CD8-positive, alpha-beta memory T cell (primary cell): ENCODE measurements at regions not wholly inside any gene's neighbourhood (a gene's known extent, or its start where the extent isn't known, plus 50 kb on each side); places are given as distances from the start of the nearest gene placed in this dataset.

Experiments used
- CTCF ChIA-PET: fragments of 350-600 bp; sonication (Branson Sonifier 250); formaldehyde crosslinking; loops from one replicate; lab custom pipeline; 2021; ENCODE audit warnings: antibody characterized with exemption; lab: Charles Lee
- POLR2A ChIA-PET: fragments of 350-600 bp; sonication (Branson Sonifier 250); formaldehyde crosslinking; loops from one replicate; lab custom pipeline; 2021; ENCODE audit warnings: antibody characterized with exemption; lab: Charles Lee
- DNase-seq, 5 donors: peaks; one replicate each; pipeline versions ENCODE4 v3.0.0 to v3.0.0-alpha.2; 2020 to 2022; ENCODE audit warnings: mixed read lengths in 1 of 5
- H3K27ac ChIP-seq: one replicate; pipeline ENCODE4 v1.7.0; 2013; ENCODE audit warnings: low read depth, mild to moderate bottlenecking, low read length, moderate library complexity
- H3K27me3 ChIP-seq: 2 replicates; pipeline ENCODE4 v1.7.0; 2013; ENCODE audit warnings: low read length, mild to moderate bottlenecking; ENCODE audit not compliant: insufficient read depth, poor library complexity, severe bottlenecking
- H3K36me3 ChIP-seq: 2 replicates; pipeline ENCODE4 v1.7.0; 2013; ENCODE audit warnings: mild to moderate bottlenecking, low read length, moderate library complexity; ENCODE audit not compliant: insufficient read depth
- H3K4me1 ChIP-seq: 2 replicates; pipeline ENCODE4 v1.7.0; 2013; ENCODE audit warnings: mild to moderate bottlenecking, low read length, moderate library complexity; ENCODE audit not compliant: insufficient read depth
- H3K4me3 ChIP-seq: 2 replicates; pipeline ENCODE4 v1.7.0; 2013; ENCODE audit warnings: mild to moderate bottlenecking, low read length
- H3K9me3 ChIP-seq: 2 replicates; pipeline ENCODE4 v1.7.0; 2013; ENCODE audit warnings: mild to moderate bottlenecking, low read length
- H3K27ac Mint-ChIP-seq, 8 donors: one replicate each; pipeline ENCODE4 v1.8.0; 2020 to 2021; ENCODE audit warnings: mixed read lengths in 8 of 8, mild to moderate bottlenecking in 6 of 8, inconsistent platforms in 3 of 8, moderate library complexity in 3 of 8
- H3K27me3 Mint-ChIP-seq, 2 donors: one replicate each; pipeline ENCODE4 v1.8.0; 2020 to 2021; ENCODE audit warnings: mixed read lengths in 2 of 2, mild to moderate bottlenecking in 1 of 2, moderate library complexity in 1 of 2
- H3K36me3 Mint-ChIP-seq, 3 donors: one replicate each; pipeline ENCODE4 v1.8.0; 2020 to 2021; ENCODE audit warnings: mixed read lengths in 3 of 3, inconsistent platforms in 1 of 3, mild to moderate bottlenecking in 1 of 3
- H3K4me1 Mint-ChIP-seq, 3 donors: one replicate each; pipeline ENCODE4 v1.8.0; 2020 to 2021; ENCODE audit warnings: mixed read lengths in 3 of 3, inconsistent platforms in 1 of 3, mild to moderate bottlenecking in 1 of 3
- H3K4me3 Mint-ChIP-seq, 7 donors: one replicate each; pipeline ENCODE4 v1.8.0; 2020 to 2021; ENCODE audit warnings: mixed read lengths in 7 of 7, mild to moderate bottlenecking in 6 of 7, moderate library complexity in 4 of 7, inconsistent platforms in 2 of 7
- H3K9me3 Mint-ChIP-seq, 5 donors: one replicate each; pipeline ENCODE4 v1.8.0; 2020 to 2022; ENCODE audit warnings: mixed read lengths in 5 of 5, mild to moderate bottlenecking in 3 of 5, moderate library complexity in 2 of 5, inconsistent platforms in 1 of 5

DNA sequence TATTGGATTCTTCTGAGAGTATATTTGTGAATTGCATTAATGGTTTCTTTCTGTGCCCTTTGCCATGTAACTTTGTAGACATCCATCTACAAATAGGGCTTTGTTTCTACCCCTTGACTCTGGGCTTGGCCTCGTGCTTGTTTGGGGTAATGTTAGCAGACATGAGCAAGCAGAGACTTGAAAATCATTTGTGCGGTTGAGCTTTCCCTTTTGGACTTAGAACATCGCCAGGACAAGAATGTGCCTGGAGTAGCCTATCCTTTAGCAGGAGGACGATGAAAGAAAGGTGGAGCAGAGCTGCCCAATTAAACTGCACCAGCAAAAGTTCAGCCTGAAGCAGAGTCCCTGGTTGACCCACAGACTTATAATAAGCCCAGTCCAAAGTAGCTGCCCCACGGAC lies 785.9 kb downstream of the EPHA4 start:
- no peak for DNase-seq
- Histone ChIP-seq H3K4me1 (no peaks in the 10 kb centered on the region), H3K4me3 (no peak overlapping the region), H3K27me3 (no peaks in the 10 kb centered on the region), H3K36me3 (no peaks in the 10 kb centered on the region), H3K27ac (no peak overlapping the region), H3K9me3 (no peaks in the 10 kb centered on the region)
- POLR2A ChIA-PET, result no interaction called here
- Mint-ChIP-seq H3K4me1 (no peaks in the 10 kb centered on the region), H3K27ac (no peak overlapping the region), H3K9me3 (peaks cover 0 to 3% (median 0%) of the 10 kb centered on the region in 5 donors), H3K4me3 (no peak overlapping the region), H3K27me3 (peaks cover 0 to 1% of the 10 kb centered on the region in 2 donors), H3K36me3 (no peaks in the 10 kb centered on the region)
- CTCF ChIA-PET, result no interaction called here

DNA sequence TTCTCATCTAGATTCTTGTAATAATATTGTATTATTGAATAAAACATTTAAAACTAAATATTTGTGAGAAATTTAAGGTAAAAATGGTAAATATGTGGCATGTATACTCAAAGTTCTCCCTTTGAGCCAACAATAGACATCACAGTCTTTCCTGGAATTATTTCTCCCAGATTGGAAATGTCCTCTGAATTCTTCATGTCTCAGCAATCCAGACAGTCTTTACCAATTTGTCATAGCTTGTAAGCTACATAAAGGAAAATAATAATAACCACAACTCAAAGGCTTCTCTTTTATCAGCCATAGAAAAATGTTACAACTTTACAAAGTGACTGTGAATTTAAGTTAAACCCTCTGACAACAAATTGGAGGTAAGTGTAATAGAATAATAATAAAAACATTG lies 784.9 kb downstream of the EPHA4 start:
- Histone ChIP-seq H3K9me3 (no peaks in the 10 kb centered on the region), H3K4me3 (no peak overlapping the region), H3K36me3 (no peaks in the 10 kb centered on the region), H3K27me3 (no peaks in the 10 kb centered on the region), H3K27ac (no peak overlapping the region), H3K4me1 (no peaks in the 10 kb centered on the region)
- Mint-ChIP-seq H3K36me3 (no peaks in the 10 kb centered on the region), H3K4me3 (no peak overlapping the region), H3K27ac (no peak overlapping the region), H3K9me3 (no peaks in the 10 kb centered on the region), H3K27me3 (no peaks in the 10 kb centered on the region), H3K4me1 (no peaks in the 10 kb centered on the region)
- CTCF ChIA-PET, result no interaction called here
- POLR2A ChIA-PET, result no interaction called here
- no peak for DNase-seq

DNA sequence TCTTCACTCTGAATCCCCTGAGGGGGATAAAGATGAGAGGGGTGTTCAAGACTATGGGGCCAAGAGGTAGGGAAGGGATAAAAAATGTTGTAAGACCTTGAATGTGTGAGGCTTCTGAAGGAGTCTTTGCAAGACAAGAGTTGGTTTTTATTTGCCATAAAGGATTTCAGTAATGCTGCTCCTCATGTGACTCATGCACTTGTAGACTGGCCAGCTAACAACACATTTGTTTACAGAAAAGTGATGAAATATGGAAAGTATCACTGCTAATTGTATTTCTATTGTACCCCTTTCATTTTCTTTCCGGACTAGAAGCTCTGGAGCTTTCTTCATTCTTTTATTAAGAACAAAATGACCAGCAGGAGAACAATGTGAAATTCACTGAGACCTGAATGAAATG lies 782.1 kb downstream of the EPHA4 start:
- no peaks in the 10 kb centered on the region for H3K27me3 ChIP-seq
- no peaks in the 10 kb centered on the region for H3K4me1 ChIP-seq
- DNase-seq, result no peak
- H3K9me3 Mint-ChIP-seq, result peaks cover 0 to 3% (median 0%) of the 10 kb centered on the region in 5 donors
- H3K4me3 Mint-ChIP-seq, result no peak overlapping the region
- H3K27ac Mint-ChIP-seq, result no peak overlapping the region
- no peaks in the 10 kb centered on the region for H3K36me3 Mint-ChIP-seq
- H3K4me1 Mint-ChIP-seq, result no peaks in the 10 kb centered on the region
- ChIA-PET POLR2A (no interaction called here), CTCF (no interaction called here)
- no peak overlapping the region for H3K4me3 ChIP-seq
- H3K9me3 ChIP-seq, result no peaks in the 10 kb centered on the region
- H3K27ac ChIP-seq, result no peak overlapping the region
- H3K27me3 Mint-ChIP-seq, result peaks cover 0 to 3% of the 10 kb centered on the region in 2 donors
- H3K36me3 ChIP-seq, result no peaks in the 10 kb centered on the region

DNA sequence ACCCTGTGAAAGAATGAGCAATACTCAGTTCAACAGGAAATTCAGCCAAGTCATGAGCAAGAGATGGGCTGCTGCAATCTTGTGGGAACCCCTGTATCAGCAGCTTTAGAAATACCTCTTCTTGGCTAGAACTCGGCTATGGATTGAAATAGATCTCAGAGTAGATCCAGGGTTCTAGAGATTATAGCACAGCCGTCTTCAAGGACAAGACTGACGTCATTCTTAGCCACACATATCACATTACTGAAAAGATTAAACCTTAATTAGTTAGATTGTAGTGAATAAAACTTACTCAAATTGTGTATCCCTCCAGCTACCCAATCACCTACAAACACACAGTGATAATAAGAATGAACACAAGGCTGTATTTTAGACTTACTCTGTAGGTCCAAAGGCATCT lies 776.4 kb downstream of the EPHA4 start:
- H3K27me3 ChIP-seq, result no peaks in the 10 kb centered on the region
- no peaks in the 10 kb centered on the region for H3K9me3 ChIP-seq
- no peaks in the 10 kb centered on the region for H3K36me3 ChIP-seq
- H3K4me3 ChIP-seq, result no peak overlapping the region
- H3K4me1 ChIP-seq, result no peaks in the 10 kb centered on the region
- H3K4me1 Mint-ChIP-seq, result no peaks in the 10 kb centered on the region
- H3K27ac ChIP-seq, result no peak overlapping the region
- no peak overlapping the region for H3K4me3 Mint-ChIP-seq
- POLR2A ChIA-PET, result no interaction called here
- CTCF ChIA-PET, result no interaction called here
- peaks cover 0 to 3% of the 10 kb centered on the region in 2 donors for H3K27me3 Mint-ChIP-seq
- no peak overlapping the region for H3K27ac Mint-ChIP-seq
- DNase-seq, result no peak
- no peaks in the 10 kb centered on the region for H3K36me3 Mint-ChIP-seq
- H3K9me3 Mint-ChIP-seq, result peaks cover 0 to 3% (median 0%) of the 10 kb centered on the region in 5 donors

DNA sequence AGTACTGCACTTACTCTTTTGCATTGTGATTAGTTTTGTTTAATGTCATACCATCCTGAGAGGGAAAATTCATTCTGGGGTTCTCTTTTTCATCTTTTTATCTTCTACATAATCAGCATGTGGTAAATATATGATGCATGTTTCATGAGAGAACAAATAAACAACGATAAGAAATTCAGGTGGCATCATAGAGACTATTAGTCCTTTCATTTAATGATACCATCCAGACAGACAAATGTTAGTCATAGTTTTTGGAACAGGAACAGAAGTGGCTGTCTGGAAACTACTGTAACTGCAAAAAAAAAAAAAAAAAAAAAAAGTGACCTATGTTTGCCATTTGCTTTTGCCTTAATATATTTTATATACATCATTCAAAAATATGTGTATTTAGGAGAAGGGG lies 761.0 kb downstream of the EPHA4 start:
- H3K36me3 Mint-ChIP-seq, result no peaks in the 10 kb centered on the region
- H3K27me3 ChIP-seq, result no peaks in the 10 kb centered on the region
- no peak overlapping the region for H3K27ac ChIP-seq
- H3K27me3 Mint-ChIP-seq, result no peaks in the 10 kb centered on the region
- H3K4me1 Mint-ChIP-seq, result no peaks in the 10 kb centered on the region
- no peak overlapping the region for H3K4me3 Mint-ChIP-seq
- no peaks in the 10 kb centered on the region for H3K36me3 ChIP-seq
- no peak overlapping the region for H3K27ac Mint-ChIP-seq
- no peak overlapping the region for H3K4me3 ChIP-seq
- CTCF ChIA-PET, result no interaction called here
- no peaks in the 10 kb centered on the region for H3K9me3 ChIP-seq
- no peak for DNase-seq
- POLR2A ChIA-PET, result no interaction called here
- H3K9me3 Mint-ChIP-seq, result peaks cover 0 to 4% (median 0%) of the 10 kb centered on the region in 5 donors
- no peaks in the 10 kb centered on the region for H3K4me1 ChIP-seq

DNA sequence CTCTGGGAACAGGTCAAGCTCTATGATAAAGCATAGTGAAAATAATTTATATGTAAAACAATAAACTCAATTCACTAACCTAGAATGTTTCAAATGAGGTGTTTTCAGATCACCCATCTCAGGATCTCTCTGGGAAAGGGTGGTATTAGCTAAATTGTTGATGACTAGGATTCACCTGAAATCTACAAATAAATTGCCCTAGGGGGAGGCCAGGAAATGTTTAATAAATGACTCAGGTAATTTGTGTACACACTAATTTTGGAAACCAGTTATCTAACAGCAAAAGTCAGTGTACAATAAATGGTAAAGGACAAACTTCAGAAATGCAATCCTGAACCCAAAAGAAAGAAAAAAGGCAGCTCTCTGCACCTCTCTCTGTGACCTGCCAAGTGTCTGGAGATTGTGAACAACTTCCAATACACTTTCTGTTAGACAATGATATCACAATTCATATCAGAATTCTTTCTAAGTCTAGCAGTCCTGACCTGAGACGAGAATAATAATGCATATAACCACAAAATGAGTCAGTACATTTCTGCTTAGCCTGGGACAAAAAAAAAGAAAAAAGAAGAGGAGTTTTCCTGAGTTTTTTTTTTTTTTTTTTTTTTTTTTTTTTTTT lies 760.0 kb downstream of the EPHA4 start:
- Histone ChIP-seq H3K27ac (no peak overlapping the region), H3K27me3 (no peaks in the 10 kb centered on the region), H3K4me3 (no peak overlapping the region), H3K4me1 (no peaks in the 10 kb centered on the region), H3K9me3 (no peaks in the 10 kb centered on the region), H3K36me3 (no peaks in the 10 kb centered on the region)
- ChIA-PET POLR2A (no interaction called here), CTCF (no interaction called here)
- H3K4me3 Mint-ChIP-seq, result no peak overlapping the region
- no peaks in the 10 kb centered on the region for H3K36me3 Mint-ChIP-seq
- peaks cover 0 to 4% (median 0%) of the 10 kb centered on the region in 5 donors for H3K9me3 Mint-ChIP-seq
- H3K4me1 Mint-ChIP-seq, result no peaks in the 10 kb centered on the region
- DNase-seq, result no peak
- H3K27me3 Mint-ChIP-seq, result no peaks in the 10 kb centered on the region
- no peak overlapping the region for H3K27ac Mint-ChIP-seq

DNA sequence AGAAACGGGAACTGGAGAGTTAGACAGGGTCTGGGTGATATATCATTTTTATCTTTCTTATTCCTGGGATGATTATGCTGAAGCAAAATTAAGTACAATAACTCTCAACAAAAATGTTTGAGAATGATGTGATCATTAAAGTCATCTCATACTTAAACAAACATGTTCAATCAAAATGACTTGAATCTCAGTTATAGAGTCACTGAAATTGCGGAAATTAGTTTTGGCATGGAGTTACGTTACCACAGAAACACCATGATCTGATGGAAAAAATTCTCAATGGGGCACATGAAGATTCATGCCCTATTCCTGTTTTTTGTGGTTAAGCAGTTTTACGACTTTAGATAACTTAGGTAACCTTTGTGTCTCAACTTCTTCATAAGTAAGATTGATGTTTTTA lies 757.7 kb downstream of the EPHA4 start:
- Mint-ChIP-seq H3K36me3 (no peaks in the 10 kb centered on the region), H3K9me3 (peaks cover 0 to 4% (median 0%) of the 10 kb centered on the region in 5 donors), H3K27ac (no peak overlapping the region), H3K4me3 (no peak overlapping the region), H3K4me1 (no peaks in the 10 kb centered on the region), H3K27me3 (peaks cover 0 to 1% of the 10 kb centered on the region in 2 donors)
- Histone ChIP-seq H3K27me3 (no peaks in the 10 kb centered on the region), H3K36me3 (no peaks in the 10 kb centered on the region), H3K4me1 (no peaks in the 10 kb centered on the region), H3K4me3 (no peak overlapping the region), H3K27ac (no peak overlapping the region), H3K9me3 (no peaks in the 10 kb centered on the region)
- no peak for DNase-seq
- ChIA-PET CTCF (no interaction called here), POLR2A (no interaction called here)

DNA sequence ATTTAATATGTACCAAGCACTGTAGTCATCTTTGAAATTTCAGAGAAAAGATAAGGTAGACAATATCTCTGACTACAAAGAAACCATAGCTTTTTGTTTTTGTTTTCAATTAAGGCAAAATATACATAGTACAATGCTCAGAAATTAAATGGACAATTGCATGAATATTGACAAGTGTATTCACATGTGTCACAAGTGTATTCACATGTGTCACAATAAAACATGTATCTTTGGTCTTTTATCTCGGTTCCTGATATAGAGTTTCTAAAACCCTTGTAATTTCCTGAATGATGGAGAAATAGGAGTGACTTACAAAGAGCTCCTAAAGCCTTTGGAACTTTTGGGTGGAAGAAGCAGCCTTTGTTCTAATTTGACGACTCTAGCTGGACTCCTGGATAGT lies 756.4 kb downstream of the EPHA4 start:
- ChIA-PET CTCF (no interaction called here), POLR2A (no interaction called here)
- no peak for DNase-seq
- Mint-ChIP-seq H3K27ac (no peak overlapping the region), H3K4me3 (no peak overlapping the region), H3K36me3 (no peaks in the 10 kb centered on the region), H3K9me3 (peaks cover 0 to 4% (median 0%) of the 10 kb centered on the region in 5 donors), H3K4me1 (no peaks in the 10 kb centered on the region), H3K27me3 (peaks cover 0 to 1% of the 10 kb centered on the region in 2 donors)
- Histone ChIP-seq H3K36me3 (no peaks in the 10 kb centered on the region), H3K27ac (no peak overlapping the region), H3K9me3 (no peaks in the 10 kb centered on the region), H3K27me3 (no peaks in the 10 kb centered on the region), H3K4me1 (no peaks in the 10 kb centered on the region), H3K4me3 (no peak overlapping the region)
